Stimulated activated effector memory CD8-positive, alpha-beta T cell treated with anti-CD3 and anti-CD28 coated beads, Interleukin-12 subunit alpha, Interleukin-12 subunit beta, amount 100 ng/mL, for 72 hours (primary cell): ENCODE measurements at regions not wholly inside any gene's neighbourhood (a gene's known extent, or its start where the extent isn't known, plus 50 kb on each side); places are given as distances from the start of the nearest gene placed in this dataset.

ENCODE experiments used
- ATAC-seq: fragments of 150-1000 bp; cut with Tn5 transposase; 2 replicates; pipeline ENCODE4 v1.10.0; 2021
- DNase-seq, 2 donors: peaks; one replicate each; pipeline ENCODE4 v3.0.0; 2021 to 2022; ENCODE audit warnings: low spot score in 2 of 2
- H3K27ac Mint-ChIP-seq: one replicate; pipeline ENCODE4 v1.8.0; 2022; ENCODE audit warnings: mild to moderate bottlenecking, mixed read lengths
- H3K36me3 Mint-ChIP-seq: one replicate; pipeline ENCODE4 v1.8.0; 2022; ENCODE audit warnings: mild to moderate bottlenecking, mixed read lengths
- H3K4me1 Mint-ChIP-seq: one replicate; pipeline ENCODE4 v1.8.0; 2022; ENCODE audit warnings: mixed read lengths
- H3K4me3 Mint-ChIP-seq: one replicate; pipeline ENCODE4 v1.8.0; 2022; ENCODE audit warnings: mild to moderate bottlenecking, mixed read lengths
- H3K9me3 Mint-ChIP-seq: one replicate; pipeline ENCODE4 v1.8.0; 2022; ENCODE audit warnings: mixed read lengths

- ATAC-seq (no peak), DNase-seq (no peak)
- Mint-ChIP-seq H3K27ac (no peak overlapping the region), H3K36me3 (no peaks in the 10 kb centered on the region), H3K9me3 (no peaks in the 10 kb centered on the region), H3K4me1 (no peaks in the 10 kb centered on the region), H3K4me3 (no peak overlapping the region)
These were observed 169.4 kb upstream of the TMEM161B start for GRCh38 chr5:88438006-88438405.

- Mint-ChIP-seq H3K4me1 (no peaks in the 10 kb centered on the region), H3K9me3 (no peaks in the 10 kb centered on the region), H3K36me3 (no peaks in the 10 kb centered on the region), H3K4me3 (no peak overlapping the region), H3K27ac (no peak overlapping the region)
- DNase-seq (no peak), ATAC-seq (no peak)
These were observed 167.6 kb upstream of the TMEM161B start for GRCh38 chr5:88436290-88436689.

- Mint-ChIP-seq H3K4me3 (no peak overlapping the region), H3K27ac (no peak overlapping the region), H3K9me3 (no peaks in the 10 kb centered on the region), H3K4me1 (no peaks in the 10 kb centered on the region), H3K36me3 (no peaks in the 10 kb centered on the region)
- no peak for DNase-seq
- no peak for ATAC-seq
These were observed 160.0 kb upstream of the TMEM161B start for GRCh38 chr5:88428633-88429032.

GRCh38 chr5:88426441-88426840 is 157.8 kb upstream of the TMEM161B start:
- Mint-ChIP-seq H3K4me1 (no peaks in the 10 kb centered on the region), H3K9me3 (no peaks in the 10 kb centered on the region), H3K27ac (no peak overlapping the region), H3K4me3 (no peak overlapping the region), H3K36me3 (no peaks in the 10 kb centered on the region)
- DNase-seq = no peak
- no peak for ATAC-seq

GRCh38 chr5:88425124-88425523 is 156.5 kb upstream of the TMEM161B start:
- no peak for DNase-seq
- H3K36me3 Mint-ChIP-seq = no peaks in the 10 kb centered on the region
- no peak overlapping the region for H3K27ac Mint-ChIP-seq
- no peak for ATAC-seq
- no peaks in the 10 kb centered on the region for H3K4me1 Mint-ChIP-seq
- H3K9me3 Mint-ChIP-seq = no peaks in the 10 kb centered on the region
- H3K4me3 Mint-ChIP-seq = no peak overlapping the region

- Mint-ChIP-seq H3K4me1 (no peaks in the 10 kb centered on the region), H3K4me3 (no peak overlapping the region), H3K36me3 (no peaks in the 10 kb centered on the region), H3K27ac (no peak overlapping the region), H3K9me3 (no peaks in the 10 kb centered on the region)
- no peak for DNase-seq
- ATAC-seq = no peak
These were observed 151.3 kb upstream of the TMEM161B start for GRCh38 chr5:88419931-88420330.

- no peak overlapping the region for H3K27ac Mint-ChIP-seq
- DNase-seq (no peak), ATAC-seq (no peak)
- no peaks in the 10 kb centered on the region for H3K9me3 Mint-ChIP-seq
- no peaks in the 10 kb centered on the region for H3K4me1 Mint-ChIP-seq
- H3K36me3 Mint-ChIP-seq = no peaks in the 10 kb centered on the region
- H3K4me3 Mint-ChIP-seq = no peak overlapping the region
These were observed 138.7 kb upstream of the TMEM161B start for GRCh38 chr5:88407341-88407740.

- no peaks in the 10 kb centered on the region for H3K9me3 Mint-ChIP-seq
- H3K4me3 Mint-ChIP-seq = no peak overlapping the region
- DNase-seq (no peak), ATAC-seq (no peak)
- H3K4me1 Mint-ChIP-seq = no peaks in the 10 kb centered on the region
- no peaks in the 10 kb centered on the region for H3K36me3 Mint-ChIP-seq
- no peak overlapping the region for H3K27ac Mint-ChIP-seq
These were observed 137.1 kb upstream of the TMEM161B start for GRCh38 chr5:88405783-88406182.

GRCh38 chr5:88404405-88404804 is 135.8 kb upstream of the TMEM161B start:
- H3K4me1 Mint-ChIP-seq = no peaks in the 10 kb centered on the region
- H3K4me3 Mint-ChIP-seq = no peak overlapping the region
- ATAC-seq = no peak
- no peaks in the 10 kb centered on the region for H3K9me3 Mint-ChIP-seq
- no peak for DNase-seq
- H3K27ac Mint-ChIP-seq = no peak overlapping the region
- H3K36me3 Mint-ChIP-seq = no peaks in the 10 kb centered on the region

GRCh38 chr5:88401686-88402085 is 133.0 kb upstream of the TMEM161B start:
- Mint-ChIP-seq H3K4me3 (no peak overlapping the region), H3K27ac (no peak overlapping the region), H3K9me3 (no peaks in the 10 kb centered on the region), H3K4me1 (no peaks in the 10 kb centered on the region), H3K36me3 (no peaks in the 10 kb centered on the region)
- ATAC-seq (no peak), DNase-seq (no peak)

GRCh38 chr5:88401228-88401627 is 132.6 kb upstream of the TMEM161B start:
- no peak for DNase-seq
- H3K4me3 Mint-ChIP-seq = no peak overlapping the region
- no peaks in the 10 kb centered on the region for H3K4me1 Mint-ChIP-seq
- H3K27ac Mint-ChIP-seq = no peak overlapping the region
- H3K36me3 Mint-ChIP-seq = no peaks in the 10 kb centered on the region
- H3K9me3 Mint-ChIP-seq = no peaks in the 10 kb centered on the region
- ATAC-seq = no peak

GRCh38 chr5:88399561-88399960 is 130.9 kb upstream of the TMEM161B start:
- Mint-ChIP-seq H3K4me3 (no peak overlapping the region), H3K4me1 (no peaks in the 10 kb centered on the region), H3K9me3 (no peaks in the 10 kb centered on the region), H3K27ac (no peak overlapping the region), H3K36me3 (no peaks in the 10 kb centered on the region)
- no peak for ATAC-seq
- no peak for DNase-seq

- H3K27ac Mint-ChIP-seq = no peak overlapping the region
- no peaks in the 10 kb centered on the region for H3K9me3 Mint-ChIP-seq
- DNase-seq = no peak
- no peak for ATAC-seq
- no peak overlapping the region for H3K4me3 Mint-ChIP-seq
- no peaks in the 10 kb centered on the region for H3K36me3 Mint-ChIP-seq
- no peaks in the 10 kb centered on the region for H3K4me1 Mint-ChIP-seq
These were observed 129.7 kb upstream of the TMEM161B start for GRCh38 chr5:88398316-88398715.

GRCh38 chr5:88396751-88397281 is 128.2 kb upstream of the TMEM161B start:
- Mint-ChIP-seq H3K4me3 (no peak overlapping the region), H3K36me3 (no peaks in the 10 kb centered on the region), H3K4me1 (no peaks in the 10 kb centered on the region), H3K27ac (no peak overlapping the region), H3K9me3 (no peaks in the 10 kb centered on the region)
- DNase-seq (no peak), ATAC-seq (no peak)

- H3K4me3 Mint-ChIP-seq = no peak overlapping the region
- H3K36me3 Mint-ChIP-seq = no peaks in the 10 kb centered on the region
- DNase-seq (no peak), ATAC-seq (no peak)
- H3K4me1 Mint-ChIP-seq = no peaks in the 10 kb centered on the region
- no peak overlapping the region for H3K27ac Mint-ChIP-seq
- H3K9me3 Mint-ChIP-seq = no peaks in the 10 kb centered on the region
These were observed 127.4 kb upstream of the TMEM161B start for GRCh38 chr5:88396000-88396535.

GRCh38 chr5:88395264-88395663 is 126.6 kb upstream of the TMEM161B start:
- no peak overlapping the region for H3K27ac Mint-ChIP-seq
- ATAC-seq = no peak
- H3K4me3 Mint-ChIP-seq = no peak overlapping the region
- no peaks in the 10 kb centered on the region for H3K9me3 Mint-ChIP-seq
- no peaks in the 10 kb centered on the region for H3K36me3 Mint-ChIP-seq
- H3K4me1 Mint-ChIP-seq = no peaks in the 10 kb centered on the region
- no peak for DNase-seq
